HG03521 (cell line): ENCODE measurements at regions not wholly inside any gene's neighbourhood (a gene's known extent, or its start where the extent isn't known, plus 50 kb on each side); places are given as distances from the start of the nearest gene placed in this dataset.

Experiments used
- ATAC-seq: cut with Tn5 transposase; IDR thresholded peaks from one replicate; pipeline ENCODE4 v1.9.1; 2021; ENCODE audit warnings: mild to moderate bottlenecking, moderate library complexity; ENCODE audit not compliant: unreplicated experiment

DNA sequence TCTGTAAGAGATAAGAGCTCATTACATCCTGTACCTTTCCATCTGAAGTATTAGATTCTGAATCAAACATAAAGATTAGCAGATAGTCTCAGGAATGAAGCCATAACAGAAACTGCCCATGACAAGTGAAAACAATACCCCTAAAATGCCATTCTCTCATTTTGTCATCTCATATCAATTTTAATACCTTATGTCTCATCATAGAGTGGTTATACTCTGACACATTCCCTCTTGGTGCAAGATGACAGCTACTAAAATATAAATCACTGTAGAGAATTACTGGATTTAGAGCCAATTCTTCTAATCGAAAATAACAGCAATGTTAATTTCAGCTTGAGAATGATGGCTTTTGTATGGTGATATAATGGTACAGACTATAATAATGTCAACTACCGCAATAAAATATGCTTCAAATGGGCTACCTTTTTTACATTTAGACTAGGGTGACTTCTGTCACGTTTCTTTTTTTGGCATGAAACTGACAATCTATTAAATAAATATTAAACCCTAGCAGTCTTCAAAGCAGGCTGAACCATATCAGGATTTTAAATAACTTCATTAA lies 125.1 kb upstream of the ITGA4 start:
- ATAC-seq, result no peak

DNA sequence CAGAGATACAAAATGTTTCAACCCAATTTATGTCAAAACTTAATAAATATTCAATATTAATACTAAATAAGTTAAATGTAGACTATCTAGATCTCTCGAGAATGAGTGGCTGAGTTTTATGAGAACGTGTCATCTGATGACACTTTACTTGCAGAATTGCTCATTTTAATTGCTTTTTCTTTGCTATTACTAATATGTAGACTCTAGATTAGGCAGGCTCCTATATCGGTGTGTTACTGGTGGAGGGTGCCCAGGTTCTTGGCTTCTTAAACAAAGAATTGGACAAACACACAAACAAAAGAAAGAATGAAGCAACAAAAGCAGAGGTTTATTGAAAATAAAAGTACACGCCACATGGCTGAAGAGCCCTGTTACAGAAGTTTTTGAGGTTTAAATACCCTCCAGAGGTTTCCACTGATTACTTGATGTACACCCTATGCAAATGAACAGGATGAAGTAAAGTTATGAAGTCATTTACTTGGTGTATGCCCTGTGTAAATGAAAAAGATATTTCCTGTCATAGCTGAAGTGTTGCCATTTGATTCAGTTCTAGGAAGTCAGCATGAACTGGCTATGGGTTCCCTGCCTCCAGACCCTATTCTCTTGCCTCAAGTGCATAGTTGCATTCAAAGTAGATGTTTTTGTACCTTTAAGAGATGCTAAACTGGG lies 122.9 kb upstream of the ITGA4 start:
- ATAC-seq, result no peak

- ATAC-seq, result no peak
Measured at GRCh38 chr2:181340891-181341290, 116.3 kb upstream of the ITGA4 start.

DNA sequence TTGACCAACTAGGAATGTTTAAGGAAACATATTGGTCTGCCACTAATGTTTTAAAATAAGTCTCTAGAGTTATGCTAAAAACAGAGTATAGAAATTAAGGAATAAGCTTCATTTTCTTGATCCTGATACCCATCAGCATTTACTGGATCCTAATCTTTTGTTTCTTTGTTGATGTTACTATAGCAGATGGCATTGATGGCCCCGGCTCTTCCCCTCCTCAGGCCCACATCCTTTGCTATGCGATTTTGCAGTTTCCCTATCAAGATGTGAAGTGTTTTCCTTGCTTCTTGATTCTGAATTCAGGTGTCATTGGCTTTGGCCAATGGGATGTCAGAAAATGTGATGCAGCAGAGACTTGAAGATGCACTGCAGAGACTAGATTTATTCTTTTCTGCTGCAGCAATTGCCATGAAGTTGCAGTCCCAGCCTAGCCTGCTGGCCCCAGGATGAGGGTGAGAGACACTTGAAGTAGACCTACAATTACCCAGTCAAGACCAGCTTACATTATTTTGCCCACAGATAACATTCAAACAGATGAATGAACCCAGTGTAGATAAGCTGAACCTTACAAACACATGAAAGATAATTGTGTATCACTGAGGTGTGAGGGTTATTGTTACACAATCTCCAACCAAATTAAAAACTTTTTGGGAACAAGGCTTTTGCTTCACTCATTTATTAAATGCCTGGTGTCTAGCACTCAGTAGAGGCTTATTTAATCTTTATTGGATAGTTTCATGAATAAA lies 115.2 kb upstream of the ITGA4 start:
- no peak for ATAC-seq

DNA sequence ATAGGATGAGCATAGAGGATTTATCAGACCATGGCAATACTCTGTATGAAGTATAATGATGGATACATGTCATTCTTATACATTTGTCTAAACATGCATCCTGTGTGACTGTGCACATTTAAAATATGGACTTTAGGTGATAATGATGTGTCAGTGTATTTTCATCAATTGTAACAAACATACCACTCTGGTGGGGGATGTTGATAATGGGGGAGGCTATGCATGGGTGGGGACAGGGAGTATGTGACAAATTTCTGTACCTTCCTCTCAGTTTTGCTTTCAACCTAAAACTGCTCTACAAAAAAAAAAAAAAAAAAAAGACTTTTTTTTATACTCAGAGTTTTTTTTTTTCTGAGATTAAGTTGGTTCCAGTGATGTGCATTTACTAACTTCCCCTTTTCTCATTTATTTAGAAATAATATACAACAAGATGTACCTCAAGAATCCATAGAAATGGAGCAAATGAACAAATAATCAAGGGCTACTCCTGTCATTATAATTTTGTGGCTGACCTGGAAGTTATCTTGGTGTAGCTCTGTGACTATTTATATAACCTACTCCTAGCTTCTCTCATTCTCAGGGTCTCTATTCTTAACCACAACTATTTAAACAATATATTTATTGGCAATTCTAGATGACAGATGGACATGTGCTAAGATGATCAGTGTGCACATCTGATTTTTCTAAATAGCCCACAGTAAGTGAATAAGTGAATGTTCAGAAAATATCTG lies 108.9 kb upstream of the ITGA4 start:
- ATAC-seq, result peak; percentile 61

GRCh38 chr2:181352158-181352557 lies 105.0 kb upstream of the ITGA4 start:
- no peak for ATAC-seq

GRCh38 chr2:181354626-181355025 lies 102.6 kb upstream of the ITGA4 start:
- ATAC-seq, result no peak

- ATAC-seq, result no peak
Measured at GRCh38 chr2:181356526-181357130, 100.6 kb upstream of the ITGA4 start.

DNA sequence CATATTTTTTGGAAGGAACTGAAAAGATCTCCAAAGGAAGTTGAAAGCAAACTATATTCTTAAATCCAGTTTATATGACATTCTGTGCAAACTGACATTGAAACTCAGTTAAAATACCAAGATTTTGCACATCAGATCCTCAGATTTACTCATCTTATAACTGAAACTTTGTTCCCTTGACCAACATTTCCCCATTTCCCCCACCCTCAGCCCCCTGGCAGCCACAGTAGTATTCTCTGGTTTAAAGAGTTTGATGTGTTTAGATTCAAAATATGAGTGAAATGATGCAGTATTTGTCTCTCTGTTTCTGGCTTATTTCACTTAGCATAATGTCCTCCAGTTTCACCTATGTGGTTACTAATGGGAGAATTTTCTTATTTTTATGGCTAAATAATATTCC lies 99.2 kb upstream of the ITGA4 start:
- no peak for ATAC-seq

DNA sequence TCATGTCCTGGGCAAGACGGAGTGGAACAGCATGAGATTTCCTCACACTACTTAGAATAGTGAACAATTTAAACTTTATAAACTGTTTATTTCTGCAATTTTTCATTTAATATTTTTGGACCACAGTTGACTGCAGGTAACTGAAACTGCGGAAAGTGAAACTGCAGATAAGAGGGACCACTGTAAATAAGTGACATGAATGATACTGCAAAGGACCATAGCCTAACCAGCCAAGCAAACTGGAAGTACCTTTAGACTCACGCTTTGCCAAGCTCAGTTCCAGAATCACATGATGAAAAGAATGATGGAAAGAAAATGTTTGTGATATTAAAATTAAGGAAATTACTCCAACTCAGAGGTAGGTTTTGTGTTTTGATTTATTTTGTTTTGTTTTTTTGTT lies 94.6 kb upstream of the ITGA4 start:
- no peak for ATAC-seq

GRCh38 chr2:181363164-181363563 lies 94.0 kb upstream of the ITGA4 start:
- ATAC-seq, result no peak

DNA sequence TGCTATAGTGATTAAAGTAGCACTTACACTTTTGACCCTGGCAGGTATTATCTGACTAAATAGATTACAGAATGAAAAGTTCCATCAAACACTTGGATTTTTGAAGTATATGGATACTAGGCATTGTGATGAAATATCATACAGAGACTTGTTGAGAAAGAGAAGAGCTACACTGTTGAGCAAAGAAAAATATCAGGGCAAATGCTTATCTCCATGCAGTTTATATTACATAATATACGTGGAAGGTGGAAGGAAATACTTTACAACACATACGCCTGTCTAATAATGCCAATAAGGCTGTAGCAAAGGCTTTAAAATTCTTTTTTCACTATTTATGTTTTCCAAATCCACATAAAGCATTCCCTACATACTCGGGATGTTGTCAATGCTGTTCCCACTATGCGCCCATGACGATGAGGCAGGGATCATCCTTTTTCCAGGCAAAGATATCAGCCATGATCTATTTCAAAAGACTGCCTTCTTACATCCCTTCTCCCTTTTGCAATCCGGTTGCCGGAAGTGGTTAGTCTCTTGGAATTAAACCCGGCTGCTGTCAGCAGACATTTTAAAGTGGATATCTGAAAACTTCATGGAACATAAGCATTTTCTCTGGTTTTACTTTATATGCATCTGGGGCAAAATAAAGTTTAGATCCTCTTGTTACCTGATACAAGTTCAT lies 92.6 kb upstream of the ITGA4 start:
- no peak for ATAC-seq

DNA sequence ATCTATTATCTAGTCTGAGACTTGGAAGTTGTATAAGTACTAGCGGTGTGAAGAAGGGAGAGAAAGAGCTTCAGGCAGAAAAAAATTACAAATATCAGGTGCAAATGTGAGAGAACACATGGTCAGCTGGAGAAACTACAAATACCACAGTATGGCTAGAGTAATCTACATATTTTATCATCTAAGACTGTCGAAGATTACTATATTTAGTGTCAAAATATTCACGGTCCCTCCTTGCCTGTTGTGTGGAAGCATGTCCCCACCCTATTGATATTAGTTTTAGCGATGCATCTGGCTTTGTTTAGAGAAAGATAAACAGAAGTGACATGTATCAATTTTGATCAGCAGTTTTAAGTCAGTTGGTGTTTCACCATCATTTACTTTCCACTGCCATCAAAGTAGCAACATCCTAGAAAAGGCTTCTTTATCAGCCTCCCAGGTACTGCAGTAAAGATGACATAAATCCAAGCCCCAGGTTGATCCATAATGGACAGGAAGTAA lies 90.5 kb upstream of the ITGA4 start:
- no peak for ATAC-seq

GRCh38 chr2:181367411-181367810 lies 89.8 kb upstream of the ITGA4 start:
- no peak for ATAC-seq

DNA sequence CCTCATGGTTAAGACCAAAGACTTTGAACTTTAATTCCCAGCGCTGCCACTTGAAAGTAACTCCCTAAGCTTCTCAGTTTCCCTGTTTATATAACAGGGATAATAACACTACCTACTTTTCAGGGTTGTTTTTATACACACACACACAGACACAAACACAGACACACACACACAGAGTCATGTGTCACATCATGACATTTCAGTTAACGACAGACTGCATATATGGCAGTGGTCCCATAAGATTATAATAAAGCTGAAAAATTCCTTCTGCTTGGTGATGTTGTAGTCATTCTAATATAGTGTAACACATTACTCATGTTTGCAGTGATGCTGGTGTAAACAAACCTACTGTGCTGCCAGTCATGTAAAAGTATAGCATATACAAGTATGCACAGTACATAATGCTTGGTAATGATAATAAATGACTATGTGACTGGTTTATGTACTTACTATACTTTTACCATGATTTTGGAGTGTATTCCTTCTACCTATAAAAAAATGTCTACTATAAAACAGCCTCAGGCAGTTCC lies 89.2 kb upstream of the ITGA4 start:
- no peak for ATAC-seq

DNA sequence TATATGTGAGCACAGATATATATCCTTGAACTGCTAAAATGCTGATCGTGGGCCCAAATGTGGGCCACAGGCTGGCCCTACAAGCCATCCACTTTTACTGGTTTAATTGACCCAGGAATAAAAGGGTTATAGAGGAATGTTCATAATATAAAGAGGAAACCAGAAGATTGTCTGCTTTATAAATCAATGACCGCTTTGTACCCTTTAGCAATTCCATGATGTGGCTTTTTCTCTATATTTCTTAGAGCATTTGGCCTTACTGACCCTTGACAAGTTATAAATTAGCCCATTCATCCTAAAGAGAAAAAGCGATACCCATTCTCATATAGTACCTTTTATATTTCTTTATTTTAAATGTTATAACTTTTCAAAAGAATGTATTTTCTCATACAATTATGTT lies 87.1 kb upstream of the ITGA4 start:
- ATAC-seq, result no peak

GRCh38 chr2:181371195-181371594 lies 86.0 kb upstream of the ITGA4 start:
- no peak for ATAC-seq

GRCh38 chr2:181371782-181372645 lies 85.2 kb upstream of the ITGA4 start:
- no peak for ATAC-seq

DNA sequence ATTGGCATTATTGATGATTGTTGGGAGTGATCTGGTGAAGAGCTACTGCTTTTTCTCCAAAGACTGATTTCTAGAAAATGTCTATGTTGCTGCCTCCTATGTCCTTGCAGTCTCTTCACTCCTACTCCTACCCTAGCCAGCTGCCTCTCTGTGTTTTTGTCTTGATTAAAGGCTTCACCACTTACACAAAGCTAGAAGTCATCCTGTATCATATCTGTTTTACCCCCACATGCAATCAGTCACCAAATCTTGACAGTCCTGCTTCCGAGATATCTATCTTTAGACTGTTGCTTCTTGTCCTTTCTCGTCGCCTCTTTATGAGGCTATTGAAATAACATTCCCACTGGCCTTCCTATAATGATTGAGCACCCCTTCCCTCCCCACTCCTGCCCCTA lies 84.5 kb upstream of the ITGA4 start:
- no peak for ATAC-seq
